H1 (cell line): ENCODE measurements at regions not wholly inside any gene's neighbourhood (a gene's known extent, or its start where the extent isn't known, plus 50 kb on each side); places are given as distances from the start of the nearest gene placed in this dataset.

Source experiments
- CTCF ChIA-PET: fragments of 300-600 bp; sonication (Branson Sonifier 250); formaldehyde crosslinking; loops from one replicate; lab custom pipeline; 2021; ENCODE audit not compliant: partially characterized antibody; lab: Charles Lee
- POLR2A ChIA-PET: fragments of 300-600 bp; sonication (Branson Sonifier 250); formaldehyde crosslinking; loops from one replicate; lab custom pipeline; 2021; ENCODE audit warnings: inconsistent platforms; ENCODE audit not compliant: partially characterized antibody; lab: Charles Lee
- DNase-seq, 2 experiments: peaks; one replicate each; pipeline versions ENCODE4 v3.0.0 to v3.0.0-alpha.2; 2010 to 2022; ENCODE audit warnings: low spot score in 2 of 2, low read depth in 1 of 2, mixed read lengths in 1 of 2
- FAIRE-seq: peaks from 2 replicates; lab custom pipeline; 2011; peaks lifted over from hg19 to GRCh38; lab: Jason Lieb, UNC
- H2AFZ ChIP-seq: 2 replicates; pipeline ENCODE4 v1.8.1; 2012; ENCODE audit warnings: low read length, inconsistent platforms
- H2AK5ac ChIP-seq: 2 replicates; pipeline ENCODE4 v1.6.1; 2013; ENCODE audit warnings: low read depth, low read length
- H2BK120ac ChIP-seq: replicated peaks from 2 replicates; pipeline ENCODE3; 2013; ENCODE audit warnings: low read depth, low read length, inconsistent platforms
- H2BK12ac ChIP-seq: 2 replicates; pipeline ENCODE4 v1.6.1; 2013; ENCODE audit warnings: low read depth, low read length
- H2BK15ac ChIP-seq: 2 replicates; pipeline ENCODE4 v1.6.1; 2013; ENCODE audit warnings: low read length
- H2BK20ac ChIP-seq: 2 replicates; pipeline ENCODE4 v1.6.1; 2013; ENCODE audit warnings: low read length
- H2BK5ac ChIP-seq: 2 replicates; pipeline ENCODE4 v1.6.1; 2013; ENCODE audit warnings: low read depth, low read length
- H3K14ac ChIP-seq: 2 replicates; pipeline ENCODE4 v1.6.1; 2013; ENCODE audit warnings: inconsistent platforms; ENCODE audit not compliant: insufficient read length
- H3K18ac ChIP-seq: 2 replicates; pipeline ENCODE4 v1.6.1; 2013; ENCODE audit warnings: low read length; ENCODE audit errors: extremely low read depth
- H3K23ac ChIP-seq: 2 replicates; pipeline ENCODE4 v1.6.1; 2013; ENCODE audit warnings: inconsistent platforms; ENCODE audit not compliant: insufficient read length
- H3K23me2 ChIP-seq: 2 replicates; pipeline ENCODE4 v1.6.1; 2013; ENCODE audit warnings: low read depth, low read length
- H3K27ac ChIP-seq: 2 replicates; pipeline ENCODE4 v1.6.1; 2011; ENCODE audit warnings: low read depth, low read length, inconsistent platforms
- H3K27me3 ChIP-seq, 4 experiments: replicated peaks in 1 of 4; 1 replicate in 1 of 4; 2 replicates in 3 of 4; pipeline versions ENCODE4 v1.6.1 to v1.8.1; 2011 to 2013; ENCODE audit warnings: low read length in 3 of 4, mild to moderate bottlenecking in 3 of 4, inconsistent platforms in 2 of 4, mixed read lengths in 2 of 4, moderate library complexity in 1 of 4; ENCODE audit not compliant: control insufficient read depth in 3 of 4, insufficient read depth in 3 of 4; ENCODE audit errors: extremely low read depth in 1 of 4
- H3K36me3 ChIP-seq, 4 experiments: 2 replicates each; pipeline versions ENCODE4 v1.6.1 to v1.8.1; 2011 to 2013; ENCODE audit warnings: mild to moderate bottlenecking in 4 of 4, low read length in 3 of 4, moderate library complexity in 2 of 4, control low read depth in 1 of 4, inconsistent platforms in 1 of 4; ENCODE audit not compliant: insufficient read depth in 4 of 4, control insufficient read depth in 2 of 4
- H3K4ac ChIP-seq: replicated peaks from 2 replicates; pipeline ENCODE3; 2013; ENCODE audit warnings: low read length, low read depth, mixed read lengths, inconsistent platforms; ENCODE audit not compliant: insufficient read length
- H3K4me1 ChIP-seq, 4 experiments: replicated peaks in 1 of 4; 1 replicate in 1 of 4; 2 replicates in 3 of 4; pipeline versions ENCODE4 v1.6.1 to v1.8.1; 2011 to 2013; ENCODE audit warnings: low read length in 3 of 4, inconsistent platforms in 2 of 4, mixed read lengths in 1 of 4; ENCODE audit not compliant: insufficient read depth in 4 of 4, control insufficient read depth in 3 of 4
- H3K4me2 ChIP-seq, 2 experiments: 2 replicates each; pipeline versions ENCODE4 v1.6.1 to v1.8.1; 2011 to 2013; ENCODE audit warnings: low read depth in 2 of 2, low read length in 2 of 2, control low read depth in 1 of 2, inconsistent platforms in 1 of 2, mild to moderate bottlenecking in 1 of 2; ENCODE audit not compliant: insufficient read depth in 1 of 2
- H3K4me3 ChIP-seq, 4 experiments: fragments of 200-600, 300-600 bp in 1 of 4; sonication (generic), shearing (Covaris generic), sonication (Bioruptor Twin) in 1 of 4; 2 replicates each; pipeline versions ENCODE4 v1.5.1 to v1.8.1; 2011 to 2016; ENCODE audit warnings: low read length in 4 of 4, low read depth in 3 of 4, control low read depth in 2 of 4, inconsistent platforms in 2 of 4, mild to moderate bottlenecking in 2 of 4, mixed read lengths in 1 of 4, moderate library complexity in 1 of 4; ENCODE audit not compliant: insufficient read depth in 2 of 4; ENCODE audit errors: extremely low read depth in 1 of 4
- H3K56ac ChIP-seq: replicated peaks from 2 replicates; pipeline ENCODE3; 2013; ENCODE audit warnings: low read depth, mild to moderate bottlenecking, mixed read lengths, low read length, inconsistent platforms; ENCODE audit not compliant: insufficient read length
- H3K79me1 ChIP-seq: 2 replicates; pipeline ENCODE4 v1.6.1; 2013; ENCODE audit warnings: low read depth, low read length, control low read depth
- H3K79me2 ChIP-seq, 2 experiments: 2 replicates each; pipeline versions ENCODE4 v1.6.1 to v1.8.1; 2012 to 2013; ENCODE audit warnings: low read length in 2 of 2, mild to moderate bottlenecking in 2 of 2, inconsistent platforms in 1 of 2; ENCODE audit not compliant: insufficient read depth in 2 of 2, control insufficient read depth in 1 of 2
- H3K9ac ChIP-seq, 4 experiments: replicated peaks in 1 of 4; 1 replicate in 1 of 4; 2 replicates in 3 of 4; pipeline versions ENCODE4 v1.6.1 to v1.8.1; 2011 to 2013; ENCODE audit warnings: low read depth in 3 of 4, low read length in 3 of 4, control low read depth in 2 of 4, mild to moderate bottlenecking in 2 of 4, moderate library complexity in 2 of 4, inconsistent platforms in 1 of 4; ENCODE audit errors: extremely low read depth in 1 of 4
- H3K9me3 ChIP-seq, 2 experiments: 2 replicates each; pipeline versions ENCODE4 v1.6.1 to v1.8.1; 2012 to 2013; ENCODE audit warnings: mild to moderate bottlenecking in 2 of 2, moderate library complexity in 2 of 2, control low read depth in 1 of 2, inconsistent platforms in 1 of 2, low read depth in 1 of 2, low read length in 1 of 2, mixed read lengths in 1 of 2; ENCODE audit not compliant: insufficient read depth in 2 of 2
- H4K20me1 ChIP-seq, 2 experiments: replicated peaks in 1 of 2; 2 replicates each; pipeline versions ENCODE3 to v1.8.1; 2011 to 2013; ENCODE audit warnings: inconsistent platforms in 2 of 2, low read length in 2 of 2, mild to moderate bottlenecking in 1 of 2; ENCODE audit not compliant: insufficient read depth in 2 of 2, control insufficient read depth in 1 of 2
- H4K5ac ChIP-seq: 2 replicates; pipeline ENCODE4 v1.6.1; 2013; ENCODE audit warnings: low read length, low read depth, mixed read lengths, inconsistent platforms; ENCODE audit not compliant: insufficient read length
- H4K8ac ChIP-seq: 2 replicates; pipeline ENCODE4 v1.8.0; 2013; ENCODE audit warnings: mild to moderate bottlenecking, moderate library complexity, low read length, inconsistent platforms; ENCODE audit not compliant: insufficient read depth; ENCODE audit errors: extremely low read depth
- H4K91ac ChIP-seq: replicated peaks from 2 replicates; pipeline ENCODE3; 2013; ENCODE audit warnings: low read length, mixed read lengths, inconsistent platforms; ENCODE audit not compliant: insufficient read length
- ATF2 ChIP-seq: IDR thresholded peaks from 2 replicates; pipeline ENCODE4 v1.6.1; 2012; ENCODE audit warnings: low read length, inconsistent platforms
- HDAC6 ChIP-seq: IDR thresholded peaks from one replicate; pipeline ENCODE4 v1.7.1; 2012; ENCODE audit warnings: low read depth, mild to moderate bottlenecking, inconsistent platforms, low read length, moderate library complexity
- RAD21 ChIP-seq, 2 experiments: IDR thresholded peaks in 1 of 2; conservative IDR thresholded peaks in 1 of 2; 2 replicates each; pipeline ENCODE4 v1.6.1; 2011; ENCODE audit warnings: low read depth in 2 of 2, low read length in 2 of 2, improper control_type of control experiment in 1 of 2, inconsistent platforms in 1 of 2, mild to moderate bottlenecking in 1 of 2, moderate library complexity in 1 of 2
- SP4 ChIP-seq: IDR thresholded peaks from 2 replicates; pipeline ENCODE4 v1.6.1; 2012; ENCODE audit warnings: low read length, inconsistent platforms
- WGBS, 2 experiments: shearing (Covaris generic) in 1 of 2; methylation state at CpG; one replicate each; pipeline versions ENCODE4 v1.1.6 to v1.1.7; 2013 to 2015; ENCODE audit warnings: low lambda C conversion rate in 2 of 2, mixed read lengths in 2 of 2, inconsistent platforms in 1 of 2, low coverage in 1 of 2, missing lambda C conversion rate in 1 of 2; ENCODE audit not compliant: insufficient replicate concordance in 2 of 2, insufficient coverage in 1 of 2, insufficient read length in 1 of 2; ENCODE audit errors: extremely low coverage in 1 of 2, missing lambda C conversion rate in 1 of 2; 5-methylcytosine and 5-hydroxymethylcytosine counted together

- H3K23me2 ChIP-seq, result no peaks in the 10 kb centered on the region
- no peaks in the 10 kb centered on the region for H3K79me2 ChIP-seq
- H3K18ac ChIP-seq, result no peak overlapping the region
- no peak overlapping the region for H2AK5ac ChIP-seq
- 66% methylated on average over 4 of the region's 4 CpGs; no CpG with 5 or more reads in 1 of the 2 experiments for WGBS, 2 experiments
- H2BK120ac ChIP-seq, result no peak overlapping the region
- no peaks in the 10 kb centered on the region for H3K9me3 ChIP-seq
- no peak overlapping the region for H3K23ac ChIP-seq
- H3K79me1 ChIP-seq, result no peaks in the 10 kb centered on the region; the same call in 1 of the 2 replicates
- H3K4ac ChIP-seq, result no peak overlapping the region
- peaks cover 0 to 5% (median 0%) of the 10 kb centered on the region in 4 experiments; a peak in 3 of 7 replicates for H3K4me1 ChIP-seq
- no peak overlapping the region for H3K27ac ChIP-seq
- no peak overlapping the region for H3K4me2 ChIP-seq
- H2BK5ac ChIP-seq, result no peak overlapping the region
- H4K20me1 ChIP-seq, result no peaks in the 10 kb centered on the region
- POLR2A ChIA-PET, result no interaction called here
- H3K14ac ChIP-seq, result no peak overlapping the region
- no peak overlapping the region for H2AFZ ChIP-seq
- no peak overlapping the region for H3K4me3 ChIP-seq
- TF ChIP-seq HDAC6, result no peak
- TF ChIP-seq ATF2, result no peak
- TF ChIP-seq RAD21 (IDR thresholded peaks at IDR 0.05 in 1 of 2, conservative IDR thresholded peaks at IDR 0.05 in 1 of 2; ENCODE audit: low read depth in 2 of 2, low read length in 2 of 2), result no peak
- TF ChIP-seq SP4, result no peak
- no peak overlapping the region for H3K56ac ChIP-seq
- no peaks in the 10 kb centered on the region for H3K36me3 ChIP-seq
- FAIRE-seq (no peak), DNase-seq (no peak)
- no peak overlapping the region for H4K5ac ChIP-seq
- no peak overlapping the region for H4K91ac ChIP-seq
- H2BK12ac ChIP-seq, result no peak overlapping the region; the same call in 1 of the 2 replicates
- no peaks in the 10 kb centered on the region for H3K27me3 ChIP-seq
- CTCF ChIA-PET, result interaction anchor here (0.5 to 1.1 kb wide), 2 partner anchors 259 to 539 kb away, joined by 3 to 4 read pairs; no protein-coding TSS in a partner anchor
- no peak overlapping the region for H2BK15ac ChIP-seq
- H2BK20ac ChIP-seq, result no peak overlapping the region
- H3K9ac ChIP-seq, result no peak overlapping the region
- H4K8ac ChIP-seq, result no peak overlapping the region
Observed at GRCh38 chr1:213530611-213531320, 457.0 kb upstream of the PROX1 start.
